ENCODE measurements at regions not wholly inside any gene's neighbourhood (a gene's known extent, or its start where the extent isn't known, plus 50 kb on each side); places are given as distances from the start of the nearest gene placed in this dataset.

DNA sequence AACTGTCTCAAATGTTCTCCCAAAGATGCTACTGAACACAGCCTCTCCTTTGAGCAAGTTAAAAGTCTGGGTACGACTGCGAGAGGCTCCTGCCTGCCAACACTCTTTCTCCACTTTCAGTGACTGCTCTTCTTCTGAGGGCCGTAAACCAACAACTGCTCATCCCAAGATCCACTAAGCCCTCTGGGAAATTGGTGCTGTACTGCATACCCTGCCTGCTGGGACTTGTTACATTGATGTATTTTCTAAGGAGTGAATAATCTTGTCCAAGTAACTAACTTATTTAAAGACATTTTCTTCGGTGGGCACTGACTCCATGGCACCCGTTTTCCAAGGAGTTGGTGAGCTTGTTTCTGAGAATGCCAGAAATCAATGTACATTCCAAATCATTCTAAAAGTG is 87.2 kb downstream of the ZNF280B start:
- DNase-seq = no peak

DNA sequence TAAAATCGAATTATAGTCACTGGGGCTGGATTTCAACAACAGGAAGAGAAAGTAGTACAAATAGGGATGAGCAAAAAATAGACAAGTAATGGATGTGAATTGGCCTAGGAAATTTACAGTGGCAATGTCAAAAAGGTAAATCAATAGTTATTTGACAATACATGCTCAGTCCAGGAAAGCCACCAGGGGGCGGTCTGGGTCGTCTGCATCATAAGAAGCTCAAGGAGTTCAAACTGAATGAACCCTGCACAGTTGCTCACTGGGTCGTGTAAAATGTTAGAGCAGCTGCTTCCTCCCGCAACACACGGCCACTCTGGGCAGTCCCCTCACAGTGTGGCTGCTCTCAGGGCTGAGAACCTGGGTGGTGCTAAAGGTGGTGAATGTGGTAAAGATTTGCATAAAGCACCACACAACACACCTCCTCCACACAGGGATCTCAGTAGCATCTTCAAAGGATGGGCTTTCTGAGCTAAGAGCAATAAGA is 85.9 kb downstream of the ZNF280B start:
- peak; percentile 82 for DNase-seq

- no peak for DNase-seq
These were observed 84.9 kb downstream of the ZNF280B start for GRCh38 chr22:22423681-22424080.

GRCh38 chr22:22424210-22424800 is 84.2 kb downstream of the ZNF280B start:
- no peak for DNase-seq

- DNase-seq = no peak
These were observed 83.6 kb downstream of the ZNF280B start for GRCh38 chr22:22424956-22425355.

DNA sequence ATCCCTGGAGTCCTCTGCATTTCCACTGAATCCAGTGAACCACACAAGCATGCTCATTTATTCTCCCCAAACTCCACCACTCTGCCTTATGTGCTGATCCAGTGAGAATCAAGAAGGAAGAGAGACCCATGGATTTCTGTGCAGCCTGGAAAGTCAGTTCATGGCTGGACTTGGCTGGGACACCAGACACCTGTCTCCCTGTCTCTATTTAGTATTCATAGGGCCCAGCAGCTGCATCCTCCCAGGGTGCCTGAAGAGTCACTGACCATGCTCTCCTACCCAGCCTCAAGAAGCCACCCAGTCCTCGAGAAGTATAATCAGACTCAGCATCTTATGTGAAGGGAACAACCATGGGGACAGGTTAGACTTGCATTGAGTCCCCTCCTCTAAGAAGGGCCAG is 83.2 kb downstream of the ZNF280B start:
- DNase-seq = no peak

- DNase-seq = no peak
These were observed 82.5 kb downstream of the ZNF280B start for GRCh38 chr22:22425783-22426624.

DNA sequence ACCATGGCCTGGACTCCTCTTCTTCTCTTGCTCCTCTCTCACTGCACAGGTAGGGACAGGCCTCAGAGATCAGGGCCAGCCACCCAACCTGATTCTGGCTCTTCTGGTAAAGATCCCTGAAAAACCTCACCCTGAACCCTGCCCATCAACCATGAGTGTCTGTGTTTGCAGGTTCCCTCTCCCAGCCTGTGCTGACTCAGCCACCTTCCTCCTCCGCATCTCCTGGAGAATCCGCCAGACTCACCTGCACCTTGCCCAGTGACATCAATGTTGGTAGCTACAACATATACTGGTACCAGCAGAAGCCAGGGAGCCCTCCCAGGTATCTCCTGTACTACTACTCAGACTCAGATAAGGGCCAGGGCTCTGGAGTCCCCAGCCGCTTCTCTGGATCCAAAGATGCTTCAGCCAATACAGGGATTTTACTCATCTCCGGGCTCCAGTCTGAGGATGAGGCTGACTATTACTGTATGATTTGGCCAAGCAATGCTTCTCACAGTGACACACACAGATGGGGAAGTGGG is 80.9 kb downstream of the ZNF280B start:
- DNase-seq = no peak

GRCh38 chr22:22428222-22429098 is 80.1 kb downstream of the ZNF280B start:
- no peak for DNase-seq

- no peak for DNase-seq
These were observed 79.0 kb downstream of the ZNF280B start for GRCh38 chr22:22429369-22430108.

GRCh38 chr22:22430111-22430820 is 78.3 kb downstream of the ZNF280B start:
- no peak for DNase-seq

DNA sequence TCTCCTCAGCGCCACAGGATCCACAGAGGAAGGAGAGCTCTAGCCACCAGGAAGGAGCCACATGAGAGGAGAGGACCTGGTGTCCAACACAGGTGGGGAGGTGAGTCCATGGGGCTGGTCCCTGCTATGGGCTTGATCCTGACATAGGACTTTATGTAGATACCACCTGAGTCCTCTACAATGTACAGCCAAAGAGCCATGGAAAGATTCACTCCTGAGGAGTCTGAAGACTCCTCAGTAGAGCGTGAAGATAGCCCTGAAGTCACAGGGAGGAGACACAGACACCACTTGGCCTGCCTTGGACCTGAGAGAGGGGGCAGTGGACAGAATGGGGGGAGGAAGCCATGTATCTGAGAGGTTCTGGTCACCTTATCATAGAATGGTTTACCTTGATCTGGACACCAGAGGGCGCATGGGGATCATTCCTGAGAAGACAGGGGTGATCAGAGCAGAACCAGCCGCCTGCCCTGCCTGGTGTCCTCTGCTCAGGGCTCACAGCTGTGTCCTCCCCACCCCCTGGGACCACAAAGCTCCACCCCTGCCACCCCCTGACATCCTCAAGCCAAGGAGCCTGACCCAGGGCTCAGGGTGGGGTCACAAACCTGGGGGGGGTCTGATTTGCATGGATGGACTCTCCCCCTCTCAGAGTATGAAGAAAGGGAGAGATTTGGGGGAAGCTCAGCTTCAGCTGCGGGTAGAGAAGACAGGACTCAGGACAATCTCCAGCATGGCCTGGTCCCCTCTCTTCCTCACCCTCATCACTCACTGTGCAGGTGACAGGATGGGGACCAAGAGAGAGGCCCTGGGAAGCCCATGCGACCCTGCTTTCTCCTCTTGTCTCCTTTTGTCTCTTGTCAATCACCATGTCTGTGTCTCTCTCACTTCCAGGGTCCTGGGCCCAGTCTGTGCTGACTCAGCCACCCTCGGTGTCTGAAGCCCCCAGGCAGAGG is 77.0 kb downstream of the ZNF280B start:
- peak; percentile 82 for DNase-seq

GRCh38 chr22:22432479-22432878 is 76.1 kb downstream of the ZNF280B start:
- DNase-seq = no peak

DNA sequence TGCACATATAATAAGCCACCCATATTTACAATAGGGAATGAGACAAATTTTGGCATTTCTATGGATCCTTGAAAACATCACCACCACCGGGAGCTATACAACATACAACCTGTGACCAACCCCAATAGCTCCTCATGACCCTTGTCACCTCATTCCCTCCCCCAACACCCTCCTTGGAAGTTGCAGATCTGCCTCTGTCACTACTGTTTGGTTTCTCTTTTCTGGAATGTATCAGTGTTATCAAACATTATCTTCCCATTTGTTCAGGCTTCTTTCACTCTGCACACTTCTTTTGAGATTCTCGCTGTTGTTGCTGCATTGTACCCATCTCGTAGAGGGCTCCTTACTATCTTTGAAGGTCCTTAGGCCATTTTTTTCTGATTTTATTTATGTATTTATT is 75.6 kb downstream of the ZNF280B start:
- no peak for DNase-seq

- DNase-seq = no peak
These were observed 74.8 kb downstream of the ZNF280B start for GRCh38 chr22:22433770-22434169.
